H1 (cell line): ENCODE measurements at regions not wholly inside any gene's neighbourhood (a gene's known extent, or its start where the extent isn't known, plus 50 kb on each side); places are given as distances from the start of the nearest gene placed in this dataset.

Source experiments
- BACH1 ChIP-seq: IDR thresholded peaks from 2 replicates; pipeline ENCODE4 v1.6.1; 2012; ENCODE audit warnings: low read length, improper control_type of control experiment
- CHD7 ChIP-seq: fragments of 300-600 bp; sonication (generic); IDR thresholded peaks from 2 replicates; pipeline ENCODE4 v1.7.1; 2012; ENCODE audit warnings: low read length, moderate library complexity, mild to moderate bottlenecking, inconsistent platforms; ENCODE audit not compliant: insufficient replicate concordance
- CREB1 ChIP-seq: IDR thresholded peaks from 2 replicates; pipeline ENCODE4 v1.6.1; 2012; ENCODE audit warnings: inconsistent platforms
- CTBP2 ChIP-seq: IDR thresholded peaks from 2 replicates; pipeline ENCODE4 v1.7.0; 2011; ENCODE audit warnings: borderline replicate concordance, mild to moderate bottlenecking, moderate library complexity, mixed read lengths, low read length; ENCODE audit not compliant: insufficient read depth, insufficient read length
- FOSL1 ChIP-seq: IDR thresholded peaks from 2 replicates; pipeline ENCODE4 v1.6.1; 2011; ENCODE audit warnings: mild to moderate bottlenecking, low read depth, low read length, moderate library complexity; ENCODE audit not compliant: insufficient read depth
- HDAC2 ChIP-seq, 2 experiments: fragments of 300-600 bp in 1 of 2; sonication (generic) in 1 of 2; IDR thresholded peaks; 2 replicates each; pipeline ENCODE4 v1.6.1; 2011 to 2012; ENCODE audit warnings: low read depth in 2 of 2, low read length in 2 of 2, mild to moderate bottlenecking in 2 of 2, moderate library complexity in 2 of 2, borderline replicate concordance in 1 of 2, inconsistent platforms in 1 of 2
- KDM4A ChIP-seq: IDR thresholded peaks from one replicate; pipeline ENCODE4 v1.7.1; 2012; ENCODE audit warnings: low read depth, mild to moderate bottlenecking, moderate library complexity, low read length, inconsistent platforms; ENCODE audit not compliant: severe bottlenecking
- NANOG ChIP-seq: IDR thresholded peaks from 2 replicates; pipeline ENCODE4 v1.6.1; 2011; ENCODE audit warnings: low read length, low read depth, mild to moderate bottlenecking, inconsistent platforms; ENCODE audit not compliant: insufficient read depth, poor library complexity, severe bottlenecking
- NRF1 ChIP-seq: IDR thresholded peaks from 2 replicates; pipeline ENCODE4 v1.6.1; 2011; ENCODE audit warnings: mild to moderate bottlenecking, low read depth, low read length, improper control_type of control experiment
- POLR2AphosphoS5 ChIP-seq: IDR thresholded peaks from 2 replicates; pipeline ENCODE4 v1.6.1; 2011; ENCODE audit warnings: low read depth, low read length
- RFX5 ChIP-seq: IDR thresholded peaks from 2 replicates; pipeline ENCODE4 v1.6.1; 2011; ENCODE audit warnings: low read depth, low read length, improper control_type of control experiment, borderline replicate concordance

- TF ChIP-seq CHD7, result no peak
- no peak for TF ChIP-seq POLR2AphosphoS5
- no peak for TF ChIP-seq FOSL1
- no peak for TF ChIP-seq NANOG
- TF ChIP-seq BACH1, result no peak
- TF ChIP-seq KDM4A, result no peak
- TF ChIP-seq CREB1, result no peak
- no peak for TF ChIP-seq HDAC2 (IDR thresholded peaks at IDR 0.05; ENCODE audit: borderline replicate concordance in 1 of 2, low read depth in 2 of 2, low read length in 2 of 2)
- TF ChIP-seq RFX5, result no peak
- TF ChIP-seq NRF1, result no peak
- no peak for TF ChIP-seq CTBP2
- TF ChIP-seq, all 59 proteins: peak for 0
These were observed 86.9 kb downstream of the CCDC34 start (continued) for GRCh38 chr11:27276141-27276540.
